ENCODE measurements at regions not wholly inside any gene's neighbourhood (a gene's known extent, or its start where the extent isn't known, plus 50 kb on each side); places are given as distances from the start of the nearest gene placed in this dataset.
"Not testable (repeated sequence)": the region's sequence is repeated elsewhere in the genome, so short reads cannot be mapped to it uniquely, and the experiment has no call there.

DNA sequence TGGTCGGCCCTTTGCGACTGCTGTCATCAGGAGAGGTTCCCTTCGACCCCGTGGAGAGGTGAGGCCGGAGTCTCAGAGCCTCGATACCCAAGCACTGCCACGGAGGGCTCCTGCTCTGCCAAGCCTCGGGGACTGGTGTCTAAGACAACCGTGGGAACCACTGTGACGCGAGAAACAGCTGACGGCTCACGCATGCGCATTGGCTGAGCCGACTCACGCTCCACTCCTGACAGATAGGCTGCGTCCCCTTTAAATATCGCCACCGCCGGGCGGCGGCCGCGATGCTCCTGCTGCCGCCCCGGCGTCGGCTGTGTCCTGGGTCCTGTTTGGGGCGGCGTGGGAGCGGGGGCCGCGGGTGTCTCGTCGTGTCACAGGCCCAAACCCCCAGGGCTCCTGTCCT lies 708.9 kb upstream of the TPTE start:
- H3K36me3 ChIP-seq (ENCODE audit: control insufficient read depth, insufficient read depth, low read length); H3K27ac ChIP-seq (ENCODE audit: insufficient read depth, low read depth, low read length, poor library complexity, severe bottlenecking); H3K4me1 ChIP-seq (ENCODE audit: control insufficient read depth, insufficient read depth, low read length); H3K9me3 ChIP-seq (ENCODE audit: control insufficient read depth, low read length); H3K27me3 ChIP-seq (ENCODE audit: control insufficient read depth, insufficient read depth, low read length, poor library complexity, severe bottlenecking); H3K4me3 ChIP-seq (ENCODE audit: insufficient read depth, low read depth, low read length): not testable (repeated sequence)
- no CpG with 5 or more reads among the region's 35 CpGs for WGBS, 2 experiments

DNA sequence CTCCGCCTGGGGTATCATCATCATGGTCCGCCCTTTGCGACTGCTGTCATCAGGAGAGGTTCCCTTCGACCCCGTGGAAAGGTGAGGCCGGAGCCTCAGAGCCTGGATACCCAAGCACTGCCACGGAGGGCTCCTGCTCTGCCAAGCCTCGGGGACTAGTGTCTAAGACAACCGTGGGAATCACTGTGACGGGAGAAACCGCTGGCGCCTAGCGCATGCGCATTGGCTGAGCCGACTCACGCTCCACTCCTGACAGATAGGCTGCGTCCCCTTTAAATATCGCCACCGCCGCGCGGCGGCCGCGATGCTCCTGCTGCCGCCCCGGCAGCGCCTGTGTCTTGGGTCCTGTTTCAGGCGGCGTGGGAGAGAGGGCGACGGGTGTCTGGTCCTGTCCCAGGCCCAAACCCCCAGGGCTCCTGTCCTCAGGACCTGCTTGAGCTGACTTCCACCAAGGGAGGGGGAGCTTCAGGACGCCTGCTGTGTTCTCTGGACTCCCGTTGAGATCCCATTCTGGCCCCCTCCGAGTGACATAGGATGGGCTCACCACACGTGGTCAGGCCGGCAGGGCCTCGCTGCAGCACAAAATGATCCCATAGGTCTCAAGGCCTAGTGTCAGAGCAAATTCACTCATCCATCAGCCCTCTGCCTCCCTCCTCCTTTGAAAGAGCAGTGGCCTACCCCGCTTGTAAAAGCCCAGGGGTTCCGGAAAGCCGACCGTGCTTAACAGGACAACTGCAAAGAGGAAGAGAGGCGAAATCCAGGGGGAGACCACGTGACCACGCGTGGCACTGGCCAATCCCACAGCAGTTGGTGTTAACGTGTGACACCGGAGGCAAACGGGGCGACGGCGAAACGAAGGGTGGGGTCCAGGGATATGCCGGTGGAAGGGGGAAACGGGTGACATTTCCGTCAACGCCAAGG lies 707.2 kb upstream of the TPTE start:
- H3K9me3 ChIP-seq (ENCODE audit: control insufficient read depth, low read length); H3K4me3 ChIP-seq (ENCODE audit: insufficient read depth, low read depth, low read length); H3K27me3 ChIP-seq (ENCODE audit: control insufficient read depth, insufficient read depth, low read length, poor library complexity, severe bottlenecking); H3K36me3 ChIP-seq (ENCODE audit: control insufficient read depth, insufficient read depth, low read length); H3K4me1 ChIP-seq (ENCODE audit: control insufficient read depth, insufficient read depth, low read length); H3K27ac ChIP-seq (ENCODE audit: insufficient read depth, low read depth, low read length, poor library complexity, severe bottlenecking): not testable (repeated sequence)
- no CpG with 5 or more reads among the region's 57 CpGs for WGBS, 2 experiments

DNA sequence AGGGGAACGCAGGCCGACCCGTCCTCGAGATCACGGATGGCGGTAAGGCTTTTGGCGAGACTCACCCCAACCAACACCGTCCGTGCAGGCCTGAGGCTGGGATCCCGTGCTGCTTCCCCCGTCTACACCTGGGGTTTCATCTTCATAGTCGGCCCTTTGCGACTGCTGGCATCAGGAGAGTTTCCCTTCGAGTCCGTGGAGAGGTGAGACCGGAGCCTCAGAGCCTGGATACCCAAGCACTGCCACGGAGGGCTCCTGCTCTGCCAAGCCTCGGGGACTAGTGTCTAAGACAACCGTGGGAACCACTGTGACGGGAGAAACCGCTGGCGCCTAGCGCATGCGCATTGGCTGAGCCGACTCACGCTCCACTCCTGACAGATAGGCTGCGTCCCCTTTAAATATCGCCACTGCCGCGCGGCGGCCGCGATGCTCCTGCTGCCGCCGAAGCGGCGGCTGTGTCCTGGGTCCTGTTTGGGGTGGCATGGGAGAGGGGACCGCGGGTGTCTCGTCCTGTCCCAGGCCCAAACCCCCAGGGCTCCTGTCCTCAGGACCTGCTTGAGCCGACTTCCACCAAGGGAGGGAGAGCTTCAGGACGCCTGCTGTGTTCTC lies 706.1 kb upstream of the TPTE start:
- not testable (repeated sequence) for H3K36me3 ChIP-seq (ENCODE audit: control insufficient read depth, insufficient read depth, low read length); H3K9me3 ChIP-seq (ENCODE audit: control insufficient read depth, low read length); H3K4me1 ChIP-seq (ENCODE audit: control insufficient read depth, insufficient read depth, low read length); H3K27me3 ChIP-seq (ENCODE audit: control insufficient read depth, insufficient read depth, low read length, poor library complexity, severe bottlenecking); H3K27ac ChIP-seq (ENCODE audit: insufficient read depth, low read depth, low read length, poor library complexity, severe bottlenecking); H3K4me3 ChIP-seq (ENCODE audit: insufficient read depth, low read depth, low read length)
- WGBS, 2 experiments = no CpG with 5 or more reads among the region's 43 CpGs

DNA sequence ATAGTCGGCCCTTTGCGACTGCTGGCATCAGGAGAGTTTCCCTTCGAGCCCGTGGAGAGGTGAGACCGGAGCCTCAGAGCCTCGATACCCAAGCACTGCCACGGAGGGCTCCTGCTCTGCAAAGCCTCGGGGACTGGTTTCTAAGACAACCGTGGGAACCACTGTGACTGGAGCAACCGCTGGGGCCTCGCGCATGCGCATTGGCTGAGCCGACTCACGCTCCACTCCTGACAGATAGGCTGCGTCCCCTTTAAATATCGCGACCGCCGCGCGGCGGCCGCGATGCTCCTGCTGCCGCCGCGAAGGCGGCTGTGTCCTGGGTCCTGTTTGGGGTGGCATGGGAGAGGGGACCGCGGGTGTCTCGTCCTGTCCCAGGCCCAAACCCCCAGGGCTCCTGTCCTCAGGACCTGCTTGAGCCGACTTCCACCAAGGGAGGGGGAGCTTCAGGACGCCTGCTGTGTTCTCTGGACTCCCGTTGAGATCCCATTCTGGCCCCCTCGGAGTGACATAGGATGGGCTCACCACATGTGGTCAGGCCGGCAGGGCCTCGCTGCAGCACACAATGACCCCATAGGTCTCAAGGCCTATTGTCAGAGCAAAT lies 704.5 kb upstream of the TPTE start:
- no CpG with 5 or more reads among the region's 38 CpGs for WGBS, 2 experiments

DNA sequence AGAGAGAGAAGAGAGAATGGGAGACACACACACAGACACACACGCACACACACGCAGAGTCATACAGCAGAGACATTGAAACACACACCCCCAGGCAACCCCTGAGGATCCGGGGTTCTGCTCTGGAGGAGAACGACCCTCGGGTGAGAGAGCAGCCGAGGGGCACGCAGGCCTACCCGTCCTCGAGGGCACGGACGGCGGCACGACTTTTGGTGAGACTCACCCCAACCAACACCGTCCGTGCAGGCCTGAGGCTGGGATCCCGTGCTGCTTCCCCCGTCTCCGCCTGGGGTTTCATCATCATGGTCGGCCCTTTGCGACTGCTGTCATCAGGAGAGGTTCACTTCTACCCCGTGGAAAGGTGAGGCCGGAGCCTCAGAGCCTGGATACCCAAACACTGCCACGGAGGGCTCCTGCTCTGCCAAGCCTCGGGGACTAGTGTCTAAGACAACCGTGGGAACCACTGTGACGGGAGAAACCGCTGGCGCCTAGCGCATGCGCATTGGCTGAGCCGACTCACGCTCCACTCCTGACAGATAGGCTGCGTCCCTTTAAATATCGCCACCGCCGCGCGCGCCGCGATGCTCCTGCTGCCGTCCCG lies 703.4 kb upstream of the TPTE start:
- WGBS, 2 experiments = no CpG with 5 or more reads among the region's 43 CpGs
- not testable (repeated sequence) for H3K36me3 ChIP-seq (ENCODE audit: control insufficient read depth, insufficient read depth, low read length); H3K27me3 ChIP-seq (ENCODE audit: control insufficient read depth, insufficient read depth, low read length, poor library complexity, severe bottlenecking)

More for the DNA sequence above, 704.5 kb upstream of the TPTE start:
- not testable (repeated sequence) for H3K27me3 ChIP-seq (ENCODE audit: control insufficient read depth, insufficient read depth, low read length, poor library complexity, severe bottlenecking); H3K27ac ChIP-seq (ENCODE audit: insufficient read depth, low read depth, low read length, poor library complexity, severe bottlenecking); H3K36me3 ChIP-seq (ENCODE audit: control insufficient read depth, insufficient read depth, low read length); H3K4me3 ChIP-seq (ENCODE audit: insufficient read depth, low read depth, low read length); H3K9me3 ChIP-seq (ENCODE audit: control insufficient read depth, low read length); H3K4me1 ChIP-seq (ENCODE audit: control insufficient read depth, insufficient read depth, low read length)

DNA sequence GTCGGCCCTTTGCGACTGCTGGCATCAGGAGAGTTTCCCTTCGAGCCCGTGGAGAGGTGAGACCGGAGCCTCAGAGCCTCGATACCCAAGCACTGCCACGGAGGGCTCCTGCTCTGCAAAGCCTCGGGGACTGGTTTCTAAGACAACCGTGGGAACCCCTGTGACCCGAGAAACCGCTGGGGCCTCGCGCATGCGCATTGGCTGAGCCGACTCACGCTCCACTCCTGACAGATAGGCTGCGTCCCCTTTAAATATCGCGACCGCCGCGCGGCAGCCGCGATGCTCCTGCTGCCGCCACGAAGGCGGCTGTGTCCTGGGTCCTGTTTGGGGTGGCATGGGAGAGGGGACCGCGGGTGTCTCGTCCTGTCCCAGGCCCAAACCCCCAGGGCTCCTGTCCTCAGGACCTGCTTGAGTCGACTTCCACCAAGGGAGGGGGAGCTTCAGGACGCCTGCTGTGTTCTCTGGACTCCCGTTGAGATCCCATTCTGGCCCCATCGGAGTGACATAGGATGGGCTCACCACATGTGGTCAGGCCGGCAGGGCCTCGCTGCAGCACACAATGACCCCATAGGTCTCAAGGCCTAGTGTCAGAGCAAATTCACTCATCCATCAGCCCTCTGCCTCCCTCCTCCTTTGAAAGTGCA lies 701.7 kb upstream of the TPTE start:
- H3K27ac ChIP-seq (ENCODE audit: insufficient read depth, low read depth, low read length, poor library complexity, severe bottlenecking); H3K4me1 ChIP-seq (ENCODE audit: control insufficient read depth, insufficient read depth, low read length); H3K27me3 ChIP-seq (ENCODE audit: control insufficient read depth, insufficient read depth, low read length, poor library complexity, severe bottlenecking); H3K36me3 ChIP-seq (ENCODE audit: control insufficient read depth, insufficient read depth, low read length); H3K4me3 ChIP-seq (ENCODE audit: insufficient read depth, low read depth, low read length); H3K9me3 ChIP-seq (ENCODE audit: control insufficient read depth, low read length): not testable (repeated sequence)
- WGBS, 2 experiments = no CpG with 5 or more reads among the region's 37 CpGs

More for the DNA sequence above, 703.4 kb upstream of the TPTE start:
- H3K4me3 ChIP-seq (ENCODE audit: insufficient read depth, low read depth, low read length); H3K9me3 ChIP-seq (ENCODE audit: control insufficient read depth, low read length); H3K4me1 ChIP-seq (ENCODE audit: control insufficient read depth, insufficient read depth, low read length); H3K27ac ChIP-seq (ENCODE audit: insufficient read depth, low read depth, low read length, poor library complexity, severe bottlenecking): not testable (repeated sequence)

DNA sequence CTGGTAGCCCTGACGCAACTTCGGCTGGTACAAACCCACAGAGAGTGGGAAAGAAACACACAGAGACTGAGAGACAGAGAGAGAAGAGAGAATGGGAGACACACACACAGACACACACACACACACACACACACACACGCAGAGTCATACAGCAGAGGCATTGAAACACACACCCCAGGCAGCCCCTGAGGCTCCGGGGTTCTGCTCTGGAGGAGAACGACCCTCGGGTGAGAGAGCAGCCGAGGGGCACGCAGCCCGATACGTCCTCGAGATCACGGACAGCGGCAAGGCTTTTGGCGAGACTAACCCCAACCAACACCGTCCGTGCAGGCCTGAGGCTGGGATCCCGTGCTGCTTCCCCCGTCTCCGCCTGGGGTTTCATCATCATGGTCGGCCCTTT lies 700.8 kb upstream of the TPTE start:
- not testable (repeated sequence) for H3K9me3 ChIP-seq (ENCODE audit: control insufficient read depth, low read length); H3K27ac ChIP-seq (ENCODE audit: insufficient read depth, low read depth, low read length, poor library complexity, severe bottlenecking); H3K27me3 ChIP-seq (ENCODE audit: control insufficient read depth, insufficient read depth, low read length, poor library complexity, severe bottlenecking); H3K4me1 ChIP-seq (ENCODE audit: control insufficient read depth, insufficient read depth, low read length); H3K36me3 ChIP-seq (ENCODE audit: control insufficient read depth, insufficient read depth, low read length); H3K4me3 ChIP-seq (ENCODE audit: insufficient read depth, low read depth, low read length)
- 73 to 86% methylated on average over 1 to 4 of the region's 20 CpGs for whole genome bisulfite sequencing, 2 experiments

DNA sequence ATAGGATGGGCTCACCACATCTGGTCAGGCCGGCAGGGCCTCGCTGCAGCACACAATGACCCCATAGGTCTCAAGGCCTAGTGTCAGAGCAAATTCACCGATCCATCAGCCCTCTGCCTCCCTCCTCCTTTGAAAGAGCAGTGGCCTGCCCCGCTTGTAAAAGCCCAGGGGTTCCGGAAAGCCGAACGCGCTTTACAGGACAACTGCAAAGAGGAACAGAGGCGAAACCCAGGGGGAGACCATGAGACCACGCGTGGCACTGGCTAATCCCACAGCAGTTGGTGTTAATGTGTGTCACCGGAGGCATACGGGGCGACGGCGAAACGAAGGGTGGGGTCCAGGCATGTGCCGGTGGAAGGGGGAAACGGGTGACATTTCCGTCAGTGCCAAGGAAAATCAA lies 699.9 kb upstream of the TPTE start:
- H3K27me3 ChIP-seq (ENCODE audit: control insufficient read depth, insufficient read depth, low read length, poor library complexity, severe bottlenecking); H3K4me1 ChIP-seq (ENCODE audit: control insufficient read depth, insufficient read depth, low read length); H3K36me3 ChIP-seq (ENCODE audit: control insufficient read depth, insufficient read depth, low read length); H3K27ac ChIP-seq (ENCODE audit: insufficient read depth, low read depth, low read length, poor library complexity, severe bottlenecking); H3K9me3 ChIP-seq (ENCODE audit: control insufficient read depth, low read length); H3K4me3 ChIP-seq (ENCODE audit: insufficient read depth, low read depth, low read length): not testable (repeated sequence)
- 91% methylated on average over 17 of the region's 20 CpGs for WGBS, 2 experiments

DNA sequence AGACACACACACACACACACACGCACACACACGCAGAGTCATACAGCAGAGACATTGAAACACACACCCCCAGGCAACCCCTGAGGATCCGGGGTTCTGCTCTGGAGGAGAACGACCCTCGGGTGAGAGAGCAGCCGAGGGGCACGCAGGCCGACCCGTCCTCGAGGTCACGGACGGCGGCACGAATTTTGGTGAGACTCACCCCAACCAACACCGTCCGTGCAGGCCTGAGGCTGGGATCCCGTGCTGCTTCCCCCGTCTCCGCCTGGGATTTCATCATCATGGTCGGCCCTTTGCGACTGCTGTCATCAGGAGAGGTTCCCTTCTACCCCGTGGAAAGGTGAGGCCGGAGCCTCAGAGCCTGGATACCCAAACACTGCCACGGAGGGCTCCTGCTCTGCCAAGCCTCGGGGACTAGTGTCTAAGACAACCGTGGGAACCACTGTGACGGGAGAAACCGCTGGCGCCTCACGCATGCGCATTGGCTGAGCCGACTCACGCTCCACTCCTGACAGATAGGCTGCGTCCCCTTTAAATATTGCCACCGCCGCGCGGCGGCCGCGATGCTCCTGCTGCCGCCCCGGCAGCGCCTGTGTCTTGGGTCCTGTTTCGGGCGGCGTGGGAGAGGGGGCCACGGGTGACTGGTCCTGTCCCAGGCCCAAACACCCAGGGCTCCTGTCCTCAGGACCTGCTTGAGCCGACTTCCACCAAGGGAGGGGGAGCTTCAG lies 699.1 kb upstream of the TPTE start:
- WGBS, 2 experiments = 84 to 85% methylated on average over 20 to 21 of the region's 49 CpGs
- not testable (repeated sequence) for H3K4me1 ChIP-seq (ENCODE audit: control insufficient read depth, insufficient read depth, low read length); H3K36me3 ChIP-seq (ENCODE audit: control insufficient read depth, insufficient read depth, low read length); H3K9me3 ChIP-seq (ENCODE audit: control insufficient read depth, low read length); H3K27me3 ChIP-seq (ENCODE audit: control insufficient read depth, insufficient read depth, low read length, poor library complexity, severe bottlenecking); H3K27ac ChIP-seq (ENCODE audit: insufficient read depth, low read depth, low read length, poor library complexity, severe bottlenecking); H3K4me3 ChIP-seq (ENCODE audit: insufficient read depth, low read depth, low read length)

Data from ectodermal cell (in vitro differentiated cells).